H9 (cell line): ENCODE measurements at regions not wholly inside any gene's neighbourhood (a gene's known extent, or its start where the extent isn't known, plus 50 kb on each side); places are given as distances from the start of the nearest gene placed in this dataset.

Source experiments
- DNase-seq: peaks from one replicate; pipeline ENCODE4 v3.0.0-alpha.2; 2017
- H2AFZ ChIP-seq: one replicate; pipeline ENCODE4 v1.6.1; 2013; ENCODE audit warnings: mild to moderate bottlenecking, low read length, control low read depth, moderate library complexity
- H2AK5ac ChIP-seq: 2 replicates; pipeline ENCODE4 v1.6.1; 2013; ENCODE audit warnings: low read length, control low read depth, mixed read lengths; ENCODE audit not compliant: insufficient read length
- H2BK120ac ChIP-seq: one replicate; pipeline ENCODE4 v1.6.1; 2013; ENCODE audit warnings: low read depth, mild to moderate bottlenecking, low read length, control low read depth, inconsistent platforms; ENCODE audit not compliant: poor library complexity, severe bottlenecking
- H2BK12ac ChIP-seq: 2 replicates; pipeline ENCODE4 v1.6.1; 2013; ENCODE audit warnings: low read length, control low read depth, mixed read lengths, low read depth; ENCODE audit not compliant: insufficient read length
- H2BK15ac ChIP-seq: 2 replicates; pipeline ENCODE4 v1.6.1; 2013; ENCODE audit warnings: low read depth, low read length, control low read depth
- H2BK20ac ChIP-seq: one replicate; pipeline ENCODE4 v1.6.1; 2013; ENCODE audit warnings: low read depth, mild to moderate bottlenecking, low read length, control low read depth, inconsistent platforms; ENCODE audit not compliant: poor library complexity, severe bottlenecking
- H2BK5ac ChIP-seq: 2 replicates; pipeline ENCODE4 v1.6.1; 2013; ENCODE audit warnings: low read length, control low read depth, mixed read lengths; ENCODE audit not compliant: insufficient read length
- H3K14ac ChIP-seq: 2 replicates; pipeline ENCODE4 v1.6.1; 2013; ENCODE audit warnings: low read length, control low read depth; ENCODE audit not compliant: insufficient read depth
- H3K18ac ChIP-seq: 2 replicates; pipeline ENCODE4 v1.6.1; 2013; ENCODE audit warnings: low read depth, mild to moderate bottlenecking, mixed read lengths, low read length, control low read depth; ENCODE audit not compliant: insufficient read length
- H3K23ac ChIP-seq: 2 replicates; pipeline ENCODE4 v1.6.1; 2013; ENCODE audit warnings: low read length, control low read depth, mixed read lengths, low read depth; ENCODE audit not compliant: insufficient read length
- H3K23me2 ChIP-seq: 2 replicates; pipeline ENCODE4 v1.6.1; 2013; ENCODE audit warnings: low read depth, mild to moderate bottlenecking, mixed read lengths, low read length, control low read depth; ENCODE audit not compliant: insufficient read length, poor library complexity, severe bottlenecking
- H3K27ac ChIP-seq: 2 replicates; pipeline ENCODE4 v1.5.1; 2013; ENCODE audit warnings: low read length, control low read depth, mixed read lengths, low read depth; ENCODE audit not compliant: insufficient read length
- H3K27me3 ChIP-seq: 2 replicates; pipeline ENCODE4 v1.6.1; 2013; ENCODE audit warnings: low read length, control low read depth, inconsistent platforms; ENCODE audit not compliant: insufficient read depth
- H3K4ac ChIP-seq: 2 replicates; pipeline ENCODE4 v1.6.1; 2013; ENCODE audit warnings: low read depth, mild to moderate bottlenecking, control low read depth, inconsistent platforms, low read length, moderate library complexity
- H3K4me1 ChIP-seq: 2 replicates; pipeline ENCODE4 v1.6.1; 2013; ENCODE audit warnings: low read length, control low read depth, inconsistent platforms; ENCODE audit not compliant: insufficient read depth
- H3K4me2 ChIP-seq: 2 replicates; pipeline ENCODE4 v1.6.1; 2013; ENCODE audit warnings: low read length, control low read depth, mixed read lengths; ENCODE audit not compliant: insufficient read length, insufficient read depth
- H3K56ac ChIP-seq: 2 replicates; pipeline ENCODE4 v1.6.1; 2013; ENCODE audit warnings: low read depth, mild to moderate bottlenecking, mixed read lengths, low read length, control low read depth; ENCODE audit not compliant: insufficient read length
- H3K79me1 ChIP-seq: 2 replicates; pipeline ENCODE4 v1.6.1; 2013; ENCODE audit warnings: low read depth, mild to moderate bottlenecking, moderate library complexity, low read length, control low read depth, inconsistent platforms; ENCODE audit not compliant: insufficient read depth, poor library complexity, severe bottlenecking
- H3K79me2 ChIP-seq: 2 replicates; pipeline ENCODE4 v1.6.1; 2013; ENCODE audit warnings: low read length, control low read depth, inconsistent platforms; ENCODE audit not compliant: insufficient read depth
- H3K9ac ChIP-seq: 2 replicates; pipeline ENCODE4 v1.6.1; 2013; ENCODE audit warnings: low read length, control low read depth, mixed read lengths; ENCODE audit not compliant: insufficient read length; ENCODE audit errors: extremely low read depth
- H3K9me3 ChIP-seq: one replicate; pipeline ENCODE4 v1.6.1; 2013; ENCODE audit warnings: low read depth, low read length, inconsistent platforms; ENCODE audit not compliant: control insufficient read depth
- H3T11ph ChIP-seq: one replicate; pipeline ENCODE4 v1.6.1; 2013; ENCODE audit warnings: mild to moderate bottlenecking, low read length, control low read depth, inconsistent platforms
- H4K20me1 ChIP-seq: one replicate; pipeline ENCODE4 v1.6.1; 2013; ENCODE audit not compliant: control insufficient read depth, insufficient read length, insufficient read depth
- H4K5ac ChIP-seq: 2 replicates; pipeline ENCODE4 v1.6.1; 2013; ENCODE audit warnings: low read depth, mild to moderate bottlenecking, mixed read lengths, low read length, control low read depth; ENCODE audit not compliant: insufficient read length
- H4K8ac ChIP-seq: replicated peaks from 2 replicates; pipeline ENCODE4 v1.6.1; 2013; ENCODE audit warnings: low read length, control low read depth, mixed read lengths, low read depth; ENCODE audit not compliant: insufficient read length
- H4K91ac ChIP-seq: 2 replicates; pipeline ENCODE4 v1.6.1; 2013; ENCODE audit warnings: low read depth, mild to moderate bottlenecking, moderate library complexity, mixed read lengths, low read length, control low read depth; ENCODE audit not compliant: insufficient read length
- H3K27ac Mint-ChIP-seq, 3 experiments: 2 replicates in 2 of 3; 3 replicates in 1 of 3; pipeline ENCODE4 v1.8.0; 2020 to 2021; ENCODE audit warnings: mixed read lengths in 3 of 3, mild to moderate bottlenecking in 1 of 3, moderate library complexity in 1 of 3
- H3K27me3 Mint-ChIP-seq: 2 replicates; pipeline ENCODE4 v1.8.0; 2021; ENCODE audit warnings: low read depth, mild to moderate bottlenecking, moderate library complexity, mixed read lengths
- H3K36me3 Mint-ChIP-seq, 3 experiments: 2 replicates in 2 of 3; 3 replicates in 1 of 3; pipeline ENCODE4 v1.8.0; 2020 to 2021; ENCODE audit warnings: low read depth in 3 of 3, mixed read lengths in 3 of 3; ENCODE audit not compliant: insufficient read depth in 1 of 3
- H3K4me1 Mint-ChIP-seq, 2 experiments: 2 replicates each; pipeline ENCODE4 v1.8.0; 2020; ENCODE audit warnings: mixed read lengths in 2 of 2
- H3K4me3 Mint-ChIP-seq, 2 experiments: 2 replicates in 1 of 2; 3 replicates in 1 of 2; pipeline ENCODE4 v1.8.0; 2020 to 2021; ENCODE audit warnings: mild to moderate bottlenecking in 2 of 2, mixed read lengths in 2 of 2, moderate library complexity in 1 of 2
- H3K9me3 Mint-ChIP-seq, 2 experiments: 2 replicates in 1 of 2; 3 replicates in 1 of 2; pipeline ENCODE4 v1.8.0; 2020; ENCODE audit warnings: mild to moderate bottlenecking in 2 of 2, mixed read lengths in 2 of 2, moderate library complexity in 1 of 2
- CTCF ChIP-seq: fragments of 200-600 bp; sonication (generic); conservative IDR thresholded peaks from 3 replicates; pipeline ENCODE4 v1.8.0; 2021; ENCODE audit warnings: antibody characterized with exemption, mild to moderate bottlenecking
- WGBS: extraction: QIAGEN DNeasy Blood & Tissue Kit; methylation state at CpG from one replicate; pipeline ENCODE4 v1.1.7; 2013; ENCODE audit warnings: missing lambda C conversion rate, low lambda C conversion rate, mixed read lengths; ENCODE audit not compliant: insufficient read length; ENCODE audit errors: extremely low coverage; 5-methylcytosine and 5-hydroxymethylcytosine counted together

DNA sequence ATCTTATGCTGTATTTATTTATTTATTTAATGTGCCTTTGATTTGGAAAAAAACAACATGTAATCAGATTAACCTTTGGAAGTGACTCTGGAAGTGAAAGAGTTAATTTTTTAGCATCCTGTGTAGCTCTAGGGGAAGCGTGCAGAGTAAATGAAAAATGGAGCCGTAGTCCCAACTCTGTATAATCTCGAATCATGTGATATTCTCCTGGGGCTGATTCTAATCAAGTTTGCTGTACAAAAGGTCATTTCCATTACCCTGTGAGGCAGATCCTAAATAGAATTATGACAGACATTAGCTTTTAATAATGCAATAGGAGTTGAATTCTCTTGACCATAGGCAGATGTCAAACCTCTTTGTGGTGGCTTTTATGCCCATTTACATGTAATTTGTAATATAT is 238.6 kb upstream of the CSNK1A1L start:
- H3K4ac ChIP-seq, result no peak overlapping the region
- H3K23me2 ChIP-seq, result no peaks in the 10 kb centered on the region
- no peak overlapping the region for H4K91ac ChIP-seq
- no peak overlapping the region for H3K23ac ChIP-seq
- no peaks in the 10 kb centered on the region for H3K79me1 ChIP-seq
- TF ChIP-seq CTCF, result no peak
- H3T11ph ChIP-seq, result no peak overlapping the region
- H2BK20ac ChIP-seq, result no peak overlapping the region
- H3K14ac ChIP-seq, result no peak overlapping the region
- Mint-ChIP-seq H3K27me3 (no peaks in the 10 kb centered on the region), H3K36me3 (no peaks in the 10 kb centered on the region), H3K27ac (no peak overlapping the region), H3K9me3 (no peaks in the 10 kb centered on the region), H3K4me3 (no peak overlapping the region), H3K4me1 (peaks cover 0 to 3% of the 10 kb centered on the region in 2 experiments; a peak in 1 of 4 replicates)
- H3K56ac ChIP-seq, result no peak overlapping the region
- no peaks in the 10 kb centered on the region for H4K20me1 ChIP-seq
- DNase-seq, result no peak
- H2AK5ac ChIP-seq, result no peak overlapping the region
- H3K4me1 ChIP-seq, result no peaks in the 10 kb centered on the region
- no peaks in the 10 kb centered on the region for H3K9me3 ChIP-seq
- H3K79me2 ChIP-seq, result no peaks in the 10 kb centered on the region
- H3K27me3 ChIP-seq, result no peaks in the 10 kb centered on the region
- H2AFZ ChIP-seq, result no peak overlapping the region
- H3K18ac ChIP-seq, result no peak overlapping the region
- H2BK120ac ChIP-seq, result no peak overlapping the region
- H2BK12ac ChIP-seq, result no peak overlapping the region
- no peak overlapping the region for H2BK15ac ChIP-seq
- no peak overlapping the region for H3K9ac ChIP-seq
- H4K5ac ChIP-seq, result no peak overlapping the region
- H3K27ac ChIP-seq, result no peak overlapping the region
- no peak overlapping the region for H3K4me2 ChIP-seq
- H2BK5ac ChIP-seq, result no peak overlapping the region
- WGBS, result no CpG with 5 or more reads among the region's 3 CpGs
- H4K8ac ChIP-seq, result no peak overlapping the region
